HG03558 (cell line): ENCODE measurements at regions not wholly inside any gene's neighbourhood (a gene's known extent, or its start where the extent isn't known, plus 50 kb on each side); places are given as distances from the start of the nearest gene placed in this dataset.

Source experiments
- ATAC-seq: cut with Tn5 transposase; IDR thresholded peaks from one replicate; pipeline ENCODE4 v1.9.1; 2021; ENCODE audit warnings: moderate number of reproducible peaks; ENCODE audit not compliant: unreplicated experiment; ENCODE audit errors: extremely low read depth

GRCh38 chr12:124238886-124239285 lies 56.0 kb upstream of the RFLNA start:
- no peak for ATAC-seq

- ATAC-seq = no peak
Observed at GRCh38 chr12:124240493-124240892, 54.4 kb upstream of the RFLNA start.

GRCh38 chr12:124241776-124242528 lies 52.9 kb upstream of the RFLNA start:
- no peak for ATAC-seq

- ATAC-seq = no peak
Observed at GRCh38 chr12:124242529-124243065, 52.3 kb upstream of the RFLNA start.

GRCh38 chr12:124243936-124244335 lies 51.0 kb upstream of the RFLNA start:
- no peak for ATAC-seq
